ENCODE measurements at regions not wholly inside any gene's neighbourhood (a gene's known extent, or its start where the extent isn't known, plus 50 kb on each side); places are given as distances from the start of the nearest gene placed in this dataset.

DNA sequence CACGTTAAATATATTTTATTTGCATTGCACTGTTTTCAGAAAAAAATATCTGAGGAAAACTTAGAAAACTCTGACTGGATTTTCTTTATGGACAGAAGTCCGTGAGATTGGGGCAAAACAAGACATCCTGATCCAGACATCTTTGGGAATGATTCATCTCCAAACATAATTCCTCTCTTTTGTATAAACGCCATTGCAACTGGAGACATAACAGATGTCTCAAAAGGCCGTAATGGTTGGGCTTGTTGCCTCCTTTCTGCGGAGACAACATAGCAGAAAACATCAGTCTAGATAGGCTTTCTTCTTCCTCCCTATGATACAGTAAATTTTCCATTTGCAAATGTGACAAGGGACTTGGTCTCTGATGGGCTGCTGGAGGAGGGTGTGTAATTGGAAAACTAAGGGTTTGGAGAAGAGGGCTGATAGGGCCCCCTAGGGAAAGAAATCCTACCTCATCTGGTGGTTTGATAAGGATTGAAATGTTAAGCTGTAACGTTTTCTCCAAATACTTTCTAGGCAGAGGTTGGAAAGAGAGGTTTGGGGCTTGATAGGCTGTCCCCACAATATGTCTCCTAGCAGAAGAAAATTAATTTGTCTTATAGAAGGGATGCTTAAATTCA, 631.5 kb upstream of the ST8SIA4 start:
- TF ChIP-seq EZH2 (IDR thresholded peaks at IDR 0.05; ENCODE audit: insufficient read depth, poor library complexity, severe bottlenecking) (no peak), EZH2phosphoT487 (IDR thresholded peaks at IDR 0.05; ENCODE audit: insufficient read depth, low read depth) (no peak)

Data from GM23248 (cell line).